ENCODE measurements at regions not wholly inside any gene's neighbourhood (a gene's known extent, or its start where the extent isn't known, plus 50 kb on each side); places are given as distances from the start of the nearest gene placed in this dataset.

DNA sequence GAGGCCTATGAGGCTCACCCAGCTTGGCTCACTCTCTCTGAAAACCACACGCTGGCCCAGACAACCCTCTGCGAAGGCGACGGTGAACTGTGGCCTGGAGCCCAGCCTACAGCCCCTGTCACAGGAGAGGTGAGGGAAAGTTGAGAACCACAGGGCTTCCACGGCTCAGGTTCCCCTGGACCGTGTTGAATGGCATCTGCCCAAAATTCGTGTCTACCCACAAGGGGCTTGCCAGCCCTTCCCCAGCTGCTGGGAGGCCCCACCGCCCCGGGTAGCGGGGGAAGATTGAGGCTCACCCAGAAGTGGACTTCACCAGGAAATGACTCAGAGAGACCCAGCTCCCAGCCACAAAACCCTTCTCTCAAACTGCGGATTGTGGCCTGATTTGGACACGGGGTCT, 197.1 kb downstream of the CTTN start:
- no peak overlapping the region for H3K4me3 ChIP-seq (replicated peaks in 1 of 2; ENCODE audit: low read depth in 1 of 2, low read length in 2 of 2)
- no peak overlapping the region for H3K27ac ChIP-seq (ENCODE audit: low read depth, low read length)
- POLR2A ChIA-PET = no interaction called here
- CTCF ChIA-PET = no interaction called here
- no peaks in the 10 kb centered on the region for H3K36me3 ChIP-seq (ENCODE audit: control insufficient read depth in 1 of 2, insufficient read depth in 2 of 2, low read length in 2 of 2)
- no peak for ATAC-seq
- no peak overlapping the region for H2AFZ ChIP-seq (ENCODE audit: low read depth, low read length, poor library complexity, severe bottlenecking)
- intact Hi-C loops (cut with micrococcal nuclease) = no loop called here
- H3K79me2 ChIP-seq (ENCODE audit: insufficient read depth, low read length) = no peaks in the 10 kb centered on the region
- no peak for DNase-seq (ENCODE audit: low read depth, low spot score)
- no peak for TF ChIP-seq SP1 (IDR thresholded peaks at IDR 0.05; ENCODE audit: low read depth)
- no peak for TF ChIP-seq YY1 (IDR thresholded peaks at IDR 0.05; ENCODE audit: extremely low read depth, insufficient replicate concordance, low read depth, low read length)
- TF ChIP-seq, protein P1, sequence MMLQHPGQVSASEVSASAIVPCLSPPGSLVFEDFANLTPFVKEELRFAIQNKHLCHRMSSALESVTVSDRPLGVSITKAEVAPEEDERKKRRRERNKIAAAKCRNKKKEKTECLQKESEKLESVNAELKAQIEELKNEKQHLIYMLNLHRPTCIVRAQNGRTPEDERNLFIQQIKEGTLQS (IDR thresholded peaks at IDR 0.05) = no peak
- TF ChIP-seq SRF (IDR thresholded peaks at IDR 0.05; ENCODE audit: low read depth) = no peak
- no peak for TF ChIP-seq POLR2A (IDR thresholded peaks at IDR 0.05; ENCODE audit: borderline replicate concordance, extremely low read depth, insufficient read depth, insufficient read length)
- no peak for TF ChIP-seq ELF1 (IDR thresholded peaks at IDR 0.05; ENCODE audit: borderline replicate concordance, low read depth)
- no peak for TF ChIP-seq EZH2phosphoT487 (IDR thresholded peaks at IDR 0.05; ENCODE audit: borderline replicate concordance)
- no peak for TF ChIP-seq ZNF274 (IDR thresholded peaks at IDR 0.05; ENCODE audit: low read depth, low read length)
- TF ChIP-seq, protein P2, sequence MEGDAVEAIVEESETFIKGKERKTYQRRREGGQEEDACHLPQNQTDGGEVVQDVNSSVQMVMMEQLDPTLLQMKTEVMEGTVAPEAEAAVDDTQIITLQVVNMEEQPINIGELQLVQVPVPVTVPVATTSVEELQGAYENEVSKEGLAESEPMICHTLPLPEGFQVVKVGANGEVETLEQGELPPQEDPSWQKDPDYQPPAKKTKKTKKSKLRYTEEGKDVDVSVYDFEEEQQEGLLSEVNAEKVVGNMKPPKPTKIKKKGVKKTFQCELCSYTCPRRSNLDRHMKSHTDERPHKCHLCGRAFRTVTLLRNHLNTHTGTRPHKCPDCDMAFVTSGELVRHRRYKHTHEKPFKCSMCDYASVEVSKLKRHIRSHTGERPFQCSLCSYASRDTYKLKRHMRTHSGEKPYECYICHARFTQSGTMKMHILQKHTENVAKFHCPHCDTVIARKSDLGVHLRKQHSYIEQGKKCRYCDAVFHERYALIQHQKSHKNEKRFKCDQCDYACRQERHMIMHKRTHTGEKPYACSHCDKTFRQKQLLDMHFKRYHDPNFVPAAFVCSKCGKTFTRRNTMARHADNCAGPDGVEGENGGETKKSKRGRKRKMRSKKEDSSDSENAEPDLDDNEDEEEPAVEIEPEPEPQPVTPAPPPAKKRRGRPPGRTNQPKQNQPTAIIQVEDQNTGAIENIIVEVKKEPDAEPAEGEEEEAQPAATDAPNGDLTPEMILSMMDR (IDR thresholded peaks at IDR 0.05 in 2 of 3, conservative IDR thresholded peaks at IDR 0.05 in 1 of 3; ENCODE audit: borderline replicate concordance in 1 of 3, insufficient read depth in 1 of 3, low read depth in 2 of 3, low read length in 2 of 3) = no peak
- no peak for TF ChIP-seq EZH2 (IDR thresholded peaks at IDR 0.05)
- no peak for TF ChIP-seq FOSL1 (IDR thresholded peaks at IDR 0.05; ENCODE audit: low read depth)
- TF ChIP-seq MAX (IDR thresholded peaks at IDR 0.05) = no peak
- TF ChIP-seq REST (IDR thresholded peaks at IDR 0.05; ENCODE audit: low read depth) = no peak
- no peak for TF ChIP-seq RAD21 (IDR thresholded peaks at IDR 0.05; ENCODE audit: low read depth)
- no peak for TF ChIP-seq ZFX (IDR thresholded peaks at IDR 0.05)
- TF ChIP-seq CEBPB (IDR thresholded peaks at IDR 0.05; ENCODE audit: low read depth) = no peak
- no peaks in the 10 kb centered on the region for H3K9me2 ChIP-seq (ENCODE audit: insufficient read depth)
- H3K27me3 ChIP-seq (ENCODE audit: insufficient read depth, low read length) = no peaks in the 10 kb centered on the region
- no peaks in the 10 kb centered on the region for H4K20me1 ChIP-seq (ENCODE audit: insufficient read depth)
- H3K4me1 ChIP-seq (ENCODE audit: control insufficient read depth in 1 of 2, insufficient read depth in 2 of 2, low read length in 2 of 2) = no peaks in the 10 kb centered on the region
- no TSS peak for BruUV-seq (replicated peaks)
- H3K9ac ChIP-seq (ENCODE audit: low read length) = no peak overlapping the region
- H3K9me3 ChIP-seq (ENCODE audit: control insufficient read depth in 1 of 2, insufficient read depth in 1 of 2, low read depth in 1 of 2, low read length in 2 of 2) = no peaks in the 10 kb centered on the region
- RAD21 ChIA-PET (ENCODE audit: low non-redundant PET in 1 of 2, low total read pairs in 2 of 2, uncharacterized antibody in 2 of 2, unreplicated experiment in 2 of 2) = no interaction called here
- H3K4me2 ChIP-seq (ENCODE audit: low read length) = no peak overlapping the region
